ENCODE measurements at regions not wholly inside any gene's neighbourhood (a gene's known extent, or its start where the extent isn't known, plus 50 kb on each side); places are given as distances from the start of the nearest gene placed in this dataset.

DNA sequence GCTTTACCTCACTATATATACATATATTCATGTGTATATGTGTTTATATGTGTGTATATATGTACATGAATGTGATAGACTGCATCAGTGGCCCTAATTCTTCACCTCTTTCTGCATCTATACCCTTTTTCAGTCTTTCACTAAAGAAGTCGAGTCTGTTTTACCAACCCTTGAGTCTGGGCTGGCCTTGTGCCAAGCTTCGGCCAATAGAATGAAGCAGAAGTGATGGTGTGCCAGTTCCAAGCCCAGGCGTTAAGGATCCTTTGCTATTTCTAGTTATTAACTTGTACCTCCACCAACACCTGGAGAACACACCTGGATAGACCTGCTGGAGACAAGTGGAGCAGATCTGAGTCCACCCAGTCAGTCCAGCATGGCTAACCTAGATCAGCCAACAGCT lies 61.6 kb upstream of the PPM1J start:
- TF ChIP-seq, protein P1, sequence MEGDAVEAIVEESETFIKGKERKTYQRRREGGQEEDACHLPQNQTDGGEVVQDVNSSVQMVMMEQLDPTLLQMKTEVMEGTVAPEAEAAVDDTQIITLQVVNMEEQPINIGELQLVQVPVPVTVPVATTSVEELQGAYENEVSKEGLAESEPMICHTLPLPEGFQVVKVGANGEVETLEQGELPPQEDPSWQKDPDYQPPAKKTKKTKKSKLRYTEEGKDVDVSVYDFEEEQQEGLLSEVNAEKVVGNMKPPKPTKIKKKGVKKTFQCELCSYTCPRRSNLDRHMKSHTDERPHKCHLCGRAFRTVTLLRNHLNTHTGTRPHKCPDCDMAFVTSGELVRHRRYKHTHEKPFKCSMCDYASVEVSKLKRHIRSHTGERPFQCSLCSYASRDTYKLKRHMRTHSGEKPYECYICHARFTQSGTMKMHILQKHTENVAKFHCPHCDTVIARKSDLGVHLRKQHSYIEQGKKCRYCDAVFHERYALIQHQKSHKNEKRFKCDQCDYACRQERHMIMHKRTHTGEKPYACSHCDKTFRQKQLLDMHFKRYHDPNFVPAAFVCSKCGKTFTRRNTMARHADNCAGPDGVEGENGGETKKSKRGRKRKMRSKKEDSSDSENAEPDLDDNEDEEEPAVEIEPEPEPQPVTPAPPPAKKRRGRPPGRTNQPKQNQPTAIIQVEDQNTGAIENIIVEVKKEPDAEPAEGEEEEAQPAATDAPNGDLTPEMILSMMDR (IDR thresholded peaks at IDR 0.05), result no peak
- TF ChIP-seq EZH2 (IDR thresholded peaks at IDR 0.05), result no peak
